ENCODE measurements at regions not wholly inside any gene's neighbourhood (a gene's known extent, or its start where the extent isn't known, plus 50 kb on each side); places are given as distances from the start of the nearest gene placed in this dataset.

GRCh38 chr7:42468471-42468870 is 231.5 kb upstream of the GLI3 start:
- no peak for DNase-seq
- H3K4me1 Mint-ChIP-seq (ENCODE audit: low read depth, unreplicated experiment) = no peaks in the 10 kb centered on the region
- H3K4me3 Mint-ChIP-seq (ENCODE audit: unreplicated experiment) = no peak overlapping the region
- H3K27me3 Mint-ChIP-seq (ENCODE audit: unreplicated experiment) = peaks cover 2% of the 10 kb centered on the region
- no peaks in the 10 kb centered on the region for H3K9me3 Mint-ChIP-seq (ENCODE audit: unreplicated experiment)
- H3K27ac Mint-ChIP-seq (ENCODE audit: unreplicated experiment) = no peak overlapping the region
- TF ChIP-seq, protein P1, sequence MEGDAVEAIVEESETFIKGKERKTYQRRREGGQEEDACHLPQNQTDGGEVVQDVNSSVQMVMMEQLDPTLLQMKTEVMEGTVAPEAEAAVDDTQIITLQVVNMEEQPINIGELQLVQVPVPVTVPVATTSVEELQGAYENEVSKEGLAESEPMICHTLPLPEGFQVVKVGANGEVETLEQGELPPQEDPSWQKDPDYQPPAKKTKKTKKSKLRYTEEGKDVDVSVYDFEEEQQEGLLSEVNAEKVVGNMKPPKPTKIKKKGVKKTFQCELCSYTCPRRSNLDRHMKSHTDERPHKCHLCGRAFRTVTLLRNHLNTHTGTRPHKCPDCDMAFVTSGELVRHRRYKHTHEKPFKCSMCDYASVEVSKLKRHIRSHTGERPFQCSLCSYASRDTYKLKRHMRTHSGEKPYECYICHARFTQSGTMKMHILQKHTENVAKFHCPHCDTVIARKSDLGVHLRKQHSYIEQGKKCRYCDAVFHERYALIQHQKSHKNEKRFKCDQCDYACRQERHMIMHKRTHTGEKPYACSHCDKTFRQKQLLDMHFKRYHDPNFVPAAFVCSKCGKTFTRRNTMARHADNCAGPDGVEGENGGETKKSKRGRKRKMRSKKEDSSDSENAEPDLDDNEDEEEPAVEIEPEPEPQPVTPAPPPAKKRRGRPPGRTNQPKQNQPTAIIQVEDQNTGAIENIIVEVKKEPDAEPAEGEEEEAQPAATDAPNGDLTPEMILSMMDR (IDR thresholded peaks at IDR 0.05; ENCODE audit: partially characterized antibody, unreplicated experiment) = no peak
- H3K36me3 Mint-ChIP-seq (ENCODE audit: unreplicated experiment) = no peaks in the 10 kb centered on the region

- no peak overlapping the region for H3K4me3 Mint-ChIP-seq (ENCODE audit: unreplicated experiment)
- DNase-seq = no peak
- peaks cover 1% of the 10 kb centered on the region for H3K9me3 Mint-ChIP-seq (ENCODE audit: unreplicated experiment)
- H3K36me3 Mint-ChIP-seq (ENCODE audit: unreplicated experiment) = no peaks in the 10 kb centered on the region
- TF ChIP-seq, protein P1 (IDR thresholded peaks at IDR 0.05; ENCODE audit: partially characterized antibody, unreplicated experiment) = no peak
- H3K27ac Mint-ChIP-seq (ENCODE audit: unreplicated experiment) = no peak overlapping the region
- peaks cover 17% of the 10 kb centered on the region for H3K4me1 Mint-ChIP-seq (ENCODE audit: low read depth, unreplicated experiment)
- H3K27me3 Mint-ChIP-seq (ENCODE audit: unreplicated experiment) = peaks cover 1% of the 10 kb centered on the region
Observed at GRCh38 chr7:42461537-42461936, 224.5 kb upstream of the GLI3 start.

DNA sequence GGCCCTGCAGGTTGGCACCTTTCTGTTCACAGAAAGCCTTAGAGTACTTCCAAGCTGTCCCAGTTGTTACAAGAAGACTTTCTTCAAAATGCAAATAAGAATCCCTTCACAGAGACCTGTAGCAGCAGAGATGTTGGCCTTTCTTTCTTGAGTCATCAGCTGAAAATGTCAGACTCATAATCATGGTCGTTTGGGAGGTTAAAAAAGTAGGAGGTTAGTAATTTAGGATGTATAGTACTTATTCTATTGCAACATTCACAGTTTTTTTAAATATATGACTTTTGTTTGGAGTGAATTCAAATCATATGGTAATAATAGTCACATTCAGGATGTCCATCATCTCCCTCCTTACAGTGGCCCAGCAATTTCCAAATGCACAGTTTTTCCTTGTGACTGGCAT is 223.9 kb upstream of the GLI3 start:
- peaks cover 1% of the 10 kb centered on the region for H3K9me3 Mint-ChIP-seq (ENCODE audit: unreplicated experiment)
- no peak overlapping the region for H3K4me3 Mint-ChIP-seq (ENCODE audit: unreplicated experiment)
- no peak for DNase-seq
- TF ChIP-seq, protein P1 (IDR thresholded peaks at IDR 0.05; ENCODE audit: partially characterized antibody, unreplicated experiment) = no peak
- H3K36me3 Mint-ChIP-seq (ENCODE audit: unreplicated experiment) = no peaks in the 10 kb centered on the region
- H3K27me3 Mint-ChIP-seq (ENCODE audit: unreplicated experiment) = peaks cover 2% of the 10 kb centered on the region
- peaks cover 22% of the 10 kb centered on the region for H3K4me1 Mint-ChIP-seq (ENCODE audit: low read depth, unreplicated experiment)
- no peak overlapping the region for H3K27ac Mint-ChIP-seq (ENCODE audit: unreplicated experiment)

DNA sequence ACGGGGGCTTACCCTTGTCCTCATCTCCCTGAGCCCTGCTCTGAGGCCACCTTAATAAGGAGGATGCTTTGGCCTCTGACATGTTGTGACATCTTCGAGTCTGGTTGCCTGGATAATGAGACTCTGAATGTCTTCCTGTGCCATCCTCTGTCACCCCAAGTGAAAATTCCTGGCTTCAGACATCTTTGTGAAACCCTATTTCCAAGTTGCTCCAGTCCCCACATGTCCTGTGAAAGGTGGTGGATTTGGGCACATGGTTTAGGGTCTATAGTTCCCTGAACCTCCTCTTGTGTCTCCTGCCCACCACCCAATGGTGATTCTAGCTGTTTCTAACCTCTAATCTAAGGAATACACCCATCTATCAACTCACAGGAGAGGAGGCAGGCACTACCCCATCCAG is 223.1 kb upstream of the GLI3 start:
- DNase-seq = no peak
- no peaks in the 10 kb centered on the region for H3K36me3 Mint-ChIP-seq (ENCODE audit: unreplicated experiment)
- H3K27me3 Mint-ChIP-seq (ENCODE audit: unreplicated experiment) = peaks cover 4% of the 10 kb centered on the region
- H3K9me3 Mint-ChIP-seq (ENCODE audit: unreplicated experiment) = peaks cover 1% of the 10 kb centered on the region
- H3K27ac Mint-ChIP-seq (ENCODE audit: unreplicated experiment) = no peak overlapping the region
- TF ChIP-seq, protein P1 (IDR thresholded peaks at IDR 0.05; ENCODE audit: partially characterized antibody, unreplicated experiment) = no peak
- no peak overlapping the region for H3K4me3 Mint-ChIP-seq (ENCODE audit: unreplicated experiment)
- peaks cover 26% of the 10 kb centered on the region for H3K4me1 Mint-ChIP-seq (ENCODE audit: low read depth, unreplicated experiment)

DNA sequence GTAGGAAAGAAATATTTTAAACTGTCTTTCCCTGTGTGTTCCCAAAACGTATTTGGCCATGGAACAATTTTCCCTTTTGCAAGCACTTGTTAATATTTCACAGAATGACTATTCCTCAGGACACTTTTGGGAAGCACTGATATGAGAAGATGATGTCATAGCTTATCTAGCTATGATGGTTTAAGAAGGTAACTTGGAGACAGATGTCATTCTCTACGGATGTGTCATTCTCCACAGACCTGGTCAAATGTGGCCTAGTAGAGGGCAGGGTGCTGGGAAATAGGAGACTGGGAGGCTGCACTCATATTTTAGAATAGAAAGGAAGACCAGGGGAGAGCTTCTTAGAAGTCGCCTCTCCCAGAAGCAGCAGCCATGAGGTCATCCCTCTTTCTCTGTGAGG is 220.7 kb upstream of the GLI3 start:
- H3K4me1 Mint-ChIP-seq (ENCODE audit: low read depth, unreplicated experiment) = peaks cover 26% of the 10 kb centered on the region
- peaks cover 4% of the 10 kb centered on the region for H3K27me3 Mint-ChIP-seq (ENCODE audit: unreplicated experiment)
- TF ChIP-seq, protein P1 (IDR thresholded peaks at IDR 0.05; ENCODE audit: partially characterized antibody, unreplicated experiment) = no peak
- peaks cover 3% of the 10 kb centered on the region for H3K9me3 Mint-ChIP-seq (ENCODE audit: unreplicated experiment)
- no peak for DNase-seq
- no peak overlapping the region for H3K4me3 Mint-ChIP-seq (ENCODE audit: unreplicated experiment)
- H3K36me3 Mint-ChIP-seq (ENCODE audit: unreplicated experiment) = no peaks in the 10 kb centered on the region
- no peak overlapping the region for H3K27ac Mint-ChIP-seq (ENCODE audit: unreplicated experiment)
